ENCODE measurements at regions not wholly inside any gene's neighbourhood (a gene's known extent, or its start where the extent isn't known, plus 50 kb on each side); places are given as distances from the start of the nearest gene placed in this dataset.

DNA sequence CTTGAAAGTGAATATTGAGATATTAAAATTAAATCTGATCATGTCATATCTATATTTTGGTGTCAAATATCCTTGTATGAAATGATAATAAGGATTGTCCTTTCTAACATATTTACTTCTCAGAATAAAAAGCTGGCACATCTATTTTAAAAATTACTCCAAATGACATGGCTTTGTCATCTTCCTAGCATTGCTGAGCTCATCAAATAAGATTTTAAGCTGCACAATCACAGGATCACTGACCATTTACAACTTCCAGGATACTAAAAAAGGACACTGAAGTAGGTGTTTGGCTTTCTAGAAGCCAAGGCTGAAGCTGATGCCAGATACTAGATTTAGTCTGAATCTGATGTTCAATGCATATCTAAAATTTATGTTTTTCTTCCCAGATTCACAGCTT, 351.1 kb downstream of the BMP4 start:
- Histone ChIP-seq H3K9me1 (ENCODE audit: control insufficient read depth, insufficient read depth, low read length) (no peaks in the 10 kb centered on the region), H3K4me2 (ENCODE audit: insufficient read depth, low read length) (no peak overlapping the region), H3K9ac (ENCODE audit: insufficient read depth in 1 of 2, low read depth in 2 of 2, low read length in 2 of 2) (no peak overlapping the region), H3K4me3 (no peak overlapping the region), H3K9me3 (replicated peaks; ENCODE audit: control insufficient read depth, insufficient read depth, low read depth, low read length) (no peaks in the 10 kb centered on the region), H3K79me2 (ENCODE audit: control insufficient read depth, insufficient read depth, low read length) (no peaks in the 10 kb centered on the region), H3K36me3 (ENCODE audit: control insufficient read depth, insufficient read depth, low read length) (no peaks in the 10 kb centered on the region), H3K27ac (ENCODE audit: extremely low read depth, low read depth, low read length) (no peak overlapping the region), H2AFZ (ENCODE audit: low read depth, low read length) (no peak overlapping the region), H3K4me1 (replicated peaks in 1 of 2; ENCODE audit: control insufficient read depth in 2 of 2, insufficient read depth in 2 of 2, low read length in 2 of 2) (no peaks in the 10 kb centered on the region), H4K20me1 (replicated peaks; ENCODE audit: control insufficient read depth, insufficient read depth, low read length) (no peaks in the 10 kb centered on the region), H3K27me3 (ENCODE audit: control insufficient read depth in 2 of 2, insufficient read depth in 2 of 2, low read length in 2 of 2) (no peaks in the 10 kb centered on the region)
- in situ Hi-C loops (cut with MboI): no loop called here
- no peak for ATAC-seq
- FAIRE-seq: no peak
- intact Hi-C loops (cut with micrococcal nuclease): no loop called here
- TF ChIP-seq BRF2 (IDR thresholded peaks at IDR 0.05; ENCODE audit: borderline replicate concordance, insufficient read depth, insufficient read length): no peak
- TF ChIP-seq FOXM1 (IDR thresholded peaks at IDR 0.05; ENCODE audit: low read depth): no peak
- TF ChIP-seq FOXM1 (CRISPR knock-in tag; IDR thresholded peaks at IDR 0.05; ENCODE audit: low read depth): no peak
- no peak for TF ChIP-seq ILK (tag; IDR thresholded peaks at IDR 0.05; ENCODE audit: borderline replicate concordance, low read depth)
- TF ChIP-seq, protein P1, sequence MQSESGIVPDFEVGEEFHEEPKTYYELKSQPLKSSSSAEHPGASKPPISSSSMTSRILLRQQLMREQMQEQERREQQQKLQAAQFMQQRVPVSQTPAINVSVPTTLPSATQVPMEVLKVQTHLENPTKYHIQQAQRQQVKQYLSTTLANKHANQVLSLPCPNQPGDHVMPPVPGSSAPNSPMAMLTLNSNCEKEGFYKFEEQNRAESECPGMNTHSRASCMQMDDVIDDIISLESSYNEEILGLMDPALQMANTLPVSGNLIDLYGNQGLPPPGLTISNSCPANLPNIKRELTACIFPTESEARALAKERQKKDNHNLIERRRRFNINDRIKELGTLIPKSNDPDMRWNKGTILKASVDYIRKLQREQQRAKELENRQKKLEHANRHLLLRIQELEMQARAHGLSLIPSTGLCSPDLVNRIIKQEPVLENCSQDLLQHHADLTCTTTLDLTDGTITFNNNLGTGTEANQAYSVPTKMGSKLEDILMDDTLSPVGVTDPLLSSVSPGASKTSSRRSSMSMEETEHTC (IDR thresholded peaks at IDR 0.05): no peak
- no peak for TF ChIP-seq ZNF253 (CRISPR knock-in tag; conservative IDR thresholded peaks at IDR 0.05)
- no peak for TF ChIP-seq SLC30A9 (CRISPR knock-in tag; IDR thresholded peaks at IDR 0.05)
- TF ChIP-seq ZNF778 (CRISPR knock-in tag; IDR thresholded peaks at IDR 0.05): no peak
- TF ChIP-seq ZNF217 (CRISPR knock-in tag; IDR thresholded peaks at IDR 0.05): no peak
- TF ChIP-seq DIDO1 (tag; IDR thresholded peaks at IDR 0.05; ENCODE audit: low read depth): no peak
- TF ChIP-seq ZKSCAN3 (CRISPR knock-in tag; IDR thresholded peaks at IDR 0.05): no peak
- TF ChIP-seq BCLAF1 (IDR thresholded peaks at IDR 0.05; ENCODE audit: borderline replicate concordance in 1 of 2, control insufficient read depth in 1 of 2, low read depth in 2 of 2, low read length in 1 of 2): no peak
- no peak for TF ChIP-seq EZH2 (IDR thresholded peaks at IDR 0.05; ENCODE audit: borderline replicate concordance, low read depth, low read length)
- no peak for TF ChIP-seq CSDE1 (IDR thresholded peaks at IDR 0.05)
- no peak for TF ChIP-seq ATF4 (CRISPR knock-in tag; IDR thresholded peaks at IDR 0.05)
- TF ChIP-seq ZNF57 (CRISPR knock-in tag; IDR thresholded peaks at IDR 0.05): no peak
- no peak for TF ChIP-seq ARHGAP35 (IDR thresholded peaks at IDR 0.05; ENCODE audit: partially characterized antibody)
- no TSS peak for BruUV-seq (replicated peaks)
- DNase-seq (ENCODE audit: extremely low read depth in 1 of 4, low spot score in 3 of 4): no peak
- ChIA-PET CTCF (ENCODE audit: low intra/inter-chr PET ratio) (no interaction called here), POLR2A (no interaction called here)
